22Rv1 (cell line): ENCODE measurements at regions not wholly inside any gene's neighbourhood (a gene's known extent, or its start where the extent isn't known, plus 50 kb on each side); places are given as distances from the start of the nearest gene placed in this dataset.

Experiments
- CTCF ChIP-seq: fragments of 450-650 bp; IDR thresholded peaks from 2 replicates; pipeline ENCODE4 v1.5.1; 2017; ENCODE audit warnings: mild to moderate bottlenecking
- ZFX ChIP-seq: fragments of 450-650 bp; IDR thresholded peaks from 2 replicates; pipeline ENCODE4 v1.6.1; 2017; ENCODE audit warnings: antibody characterized with exemption, borderline replicate concordance

GRCh38 chr3:18012436-18012835, 270.0 kb upstream of the TBC1D5 start:
- TF ChIP-seq CTCF (no peak), ZFX (no peak)
